Ovary (tissue), 7 donors: ENCODE measurements at regions not wholly inside any gene's neighbourhood (a gene's known extent, or its start where the extent isn't known, plus 50 kb on each side); places are given as distances from the start of the nearest gene placed in this dataset.

Source experiments
- DNase-seq, 5 donors: peaks; one replicate each; pipeline ENCODE4 v3.0.0-alpha.2; 2019 to 2020
- H3K27ac ChIP-seq, 2 donors: fragments of 200-600 bp; one replicate each; pipeline versions ENCODE4 v1.5.1 to v1.8.0; 2019 to 2022
- H3K27me3 ChIP-seq: fragments of 200-600 bp; one replicate; pipeline ENCODE4 v1.8.0; 2022
- H3K36me3 ChIP-seq: fragments of 200-600 bp; sonication (generic); one replicate; pipeline ENCODE4 v1.5.1; 2019
- H3K4me1 ChIP-seq: one replicate; pipeline ENCODE4 v1.8.1; 2013; ENCODE audit warnings: mild to moderate bottlenecking, moderate library complexity; ENCODE audit not compliant: insufficient read depth
- H3K4me3 ChIP-seq: fragments of 200-600 bp; sonication (generic); one replicate; pipeline ENCODE4 v1.5.1; 2017
- H3K9me3 ChIP-seq, 2 donors: fragments of 200-600 bp in 1 of 2; sonication (generic) in 1 of 2; one replicate each; pipeline versions ENCODE4 v1.5.1 to v1.8.1; 2013 to 2019; ENCODE audit warnings: mild to moderate bottlenecking in 1 of 2, moderate library complexity in 1 of 2
- CTCF ChIP-seq, 3 donors: fragments of 450-650 bp in 2 of 3; fragments of 200-600 bp in 1 of 3; IDR thresholded peaks; one replicate each; pipeline versions ENCODE4 v1.5.1 to v1.8.0; 2016 to 2022; ENCODE audit warnings: antibody characterized with exemption in 3 of 3, mild to moderate bottlenecking in 1 of 3
- EP300 ChIP-seq: sonication (generic); formaldehyde crosslinking; IDR thresholded peaks from one replicate; pipeline ENCODE4 v1.6.1; 2017; ENCODE audit warnings: antibody characterized with exemption
- POLR2A ChIP-seq: fragments of 450-650 bp; IDR thresholded peaks from one replicate; pipeline ENCODE4 v1.6.1; 2017; ENCODE audit warnings: antibody characterized with exemption, mild to moderate bottlenecking, moderate library complexity
- whole genome bisulfite sequencing, 3 donors: extraction: QIAGEN DNeasy Blood & Tissue Kit in 1 of 3; methylation state at CpG; one replicate each; pipeline versions ENCODE4 v1.1.5 to v1.1.7; 2013 to 2017; 5-methylcytosine and 5-hydroxymethylcytosine counted together
- intact Hi-C, 4 donors: fragments of 100-400 bp; cut with DNase I; formaldehyde crosslinking; loops; one replicate each; pipeline versions ENCODE4 v1.11.0 to v1.15.1; 2022 to 2023
- donor health status: DM: no; HTN: no; CAD: no; lungs with moderate emphysema.
- donor health status: DM: no; HTN: no; CAD: no.
- donor health status: Bipolar disorder and iron deficiency.
- donor health status: DM: no; HTN: no; CAD: no.
- donor health status: DM: yes; HTN: yes; CAD: no.

- intact Hi-C loops = no loop called here
- 59 to 84% (median 73%) methylated on average over 4 of the region's 4 CpGs for WGBS, 3 donors
- H3K9me3 ChIP-seq = no peaks in the 10 kb centered on the region
- DNase-seq = no peak
- H3K4me1 ChIP-seq = peaks cover 5% of the 10 kb centered on the region
- TF ChIP-seq EP300 = no peak
- no peak for TF ChIP-seq CTCF (IDR thresholded peaks at IDR 0.05)
- TF ChIP-seq POLR2A = no peak
- no peaks in the 10 kb centered on the region for H3K36me3 ChIP-seq
- H3K27ac ChIP-seq = no peak overlapping the region
- H3K27me3 ChIP-seq = no peaks in the 10 kb centered on the region
- no peak overlapping the region for H3K4me3 ChIP-seq
Observed at GRCh38 chr6:56756219-56756789, 113.6 kb upstream of the DST start.

- TF ChIP-seq EP300 (no peak), POLR2A (no peak), CTCF (IDR thresholded peaks at IDR 0.05) (no peak)
- Histone ChIP-seq H3K4me3 (no peak overlapping the region), H3K36me3 (no peaks in the 10 kb centered on the region), H3K9me3 (no peaks in the 10 kb centered on the region), H3K27ac (no peak overlapping the region), H3K4me1 (peaks cover 4% of the 10 kb centered on the region), H3K27me3 (no peaks in the 10 kb centered on the region)
- 85 to 90% (median 88%) methylated on average over 2 of the region's 2 CpGs for WGBS, 3 donors
- intact Hi-C loops = no loop called here
- DNase-seq = no peak
Observed at GRCh38 chr6:56755040-56755439, 112.4 kb upstream of the DST start.

DNA sequence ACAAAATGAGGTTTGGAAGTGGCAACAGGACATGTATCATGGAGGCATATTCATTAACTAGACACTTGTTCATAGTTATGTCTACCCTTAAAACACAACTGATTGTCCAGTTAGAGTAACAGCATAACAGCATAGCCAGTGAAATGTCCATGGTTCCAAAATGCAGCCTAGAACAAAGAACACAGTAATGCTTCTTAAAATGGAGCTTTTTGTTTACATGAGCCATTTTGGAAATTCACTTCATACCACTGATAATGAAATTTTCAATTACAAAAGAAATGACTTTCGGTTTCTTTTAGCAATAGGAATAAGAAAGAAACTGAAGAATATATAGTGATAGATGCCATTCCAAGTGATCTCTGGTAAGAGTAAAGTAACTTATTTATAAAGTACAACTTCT, 111.1 kb upstream of the DST start:
- no peaks in the 10 kb centered on the region for H3K36me3 ChIP-seq
- intact Hi-C loops = no loop called here
- H3K9me3 ChIP-seq = no peaks in the 10 kb centered on the region
- TF ChIP-seq CTCF (IDR thresholded peaks at IDR 0.05) (no peak), POLR2A (no peak), EP300 (no peak)
- H3K27ac ChIP-seq = no peak overlapping the region
- 36 to 83% (median 42%) methylated on average over 1 of the region's 1 CpG for WGBS, 3 donors
- H3K4me1 ChIP-seq = peaks cover 4% of the 10 kb centered on the region
- H3K4me3 ChIP-seq = no peak overlapping the region
- no peak for DNase-seq
- no peaks in the 10 kb centered on the region for H3K27me3 ChIP-seq

DNA sequence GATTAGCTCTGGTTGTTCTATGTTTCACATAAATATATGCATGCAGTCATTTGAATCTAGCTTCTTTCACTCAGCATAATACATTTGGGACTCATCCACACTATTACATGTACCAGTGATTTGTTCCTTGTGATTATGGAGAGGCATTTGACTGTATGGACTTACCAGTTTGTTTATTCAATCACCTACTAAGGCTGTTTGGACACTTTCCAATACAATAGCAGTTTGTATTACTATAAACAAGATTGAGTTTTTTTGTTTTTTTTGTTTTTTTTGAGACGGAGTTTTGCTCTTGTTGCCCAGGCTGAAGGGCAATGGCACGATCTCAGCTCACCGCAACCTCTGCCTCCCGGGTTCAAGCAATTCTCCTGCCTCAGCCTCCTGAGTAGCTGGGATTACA, 109.8 kb upstream of the DST start:
- Histone ChIP-seq H3K4me1 (peaks cover 4% of the 10 kb centered on the region), H3K9me3 (no peaks in the 10 kb centered on the region), H3K36me3 (no peaks in the 10 kb centered on the region), H3K27ac (no peak overlapping the region), H3K27me3 (no peaks in the 10 kb centered on the region), H3K4me3 (no peak overlapping the region)
- TF ChIP-seq CTCF (IDR thresholded peaks at IDR 0.05) = no peak
- TF ChIP-seq POLR2A = no peak
- TF ChIP-seq EP300 = no peak
- intact Hi-C loops = no loop called here
- WGBS, 3 donors = 91 to 98% (median 92%) methylated on average over 4 of the region's 4 CpGs
- DNase-seq = no peak
